ENCODE measurements at regions not wholly inside any gene's neighbourhood (a gene's known extent, or its start where the extent isn't known, plus 50 kb on each side); places are given as distances from the start of the nearest gene placed in this dataset.

DNA sequence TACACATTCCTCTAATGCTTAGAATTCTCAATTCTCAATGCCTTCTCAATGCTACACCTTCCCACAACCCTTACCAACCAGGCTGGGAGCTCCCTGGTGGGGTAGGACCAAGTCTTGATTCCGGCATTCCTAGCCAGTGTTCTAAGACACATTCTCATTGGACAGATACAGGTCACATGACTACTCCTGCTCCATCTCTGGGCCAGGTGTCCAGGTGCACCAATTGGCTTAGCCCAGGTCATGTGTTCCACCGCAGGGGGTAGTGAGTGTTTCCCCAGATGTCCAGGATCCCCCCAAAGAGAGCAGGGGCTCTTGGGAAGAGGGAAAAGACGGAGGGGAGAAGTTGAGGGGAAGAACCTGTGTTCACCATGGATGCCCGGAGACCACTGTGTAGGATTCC lies 58.7 kb upstream of the MLN start:
- DNase-seq = no peak

DNA sequence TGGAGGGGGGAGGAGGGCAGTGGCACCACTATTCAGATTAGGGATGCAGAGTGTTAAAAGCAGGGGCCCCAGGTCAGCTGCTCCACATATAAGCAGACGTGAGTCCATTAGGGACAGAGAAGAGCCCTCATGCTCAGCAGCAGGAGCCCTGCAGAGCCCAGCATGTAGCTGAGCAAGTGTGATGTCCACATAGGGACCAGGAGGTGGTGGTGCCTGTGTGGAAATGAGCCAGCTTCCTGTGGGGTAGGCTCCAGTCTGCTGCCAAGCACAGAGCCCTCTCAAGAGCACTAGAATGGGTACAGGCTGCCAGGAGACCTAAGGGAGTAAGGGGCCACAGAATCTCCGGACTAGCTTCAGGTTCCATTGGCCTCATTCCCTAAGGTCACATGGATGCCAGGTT lies 57.9 kb upstream of the MLN start:
- DNase-seq = peak; percentile 9

GRCh38 chr6:33860706-33861474 lies 57.1 kb upstream of the MLN start:
- peak; percentile 32 for DNase-seq

DNA sequence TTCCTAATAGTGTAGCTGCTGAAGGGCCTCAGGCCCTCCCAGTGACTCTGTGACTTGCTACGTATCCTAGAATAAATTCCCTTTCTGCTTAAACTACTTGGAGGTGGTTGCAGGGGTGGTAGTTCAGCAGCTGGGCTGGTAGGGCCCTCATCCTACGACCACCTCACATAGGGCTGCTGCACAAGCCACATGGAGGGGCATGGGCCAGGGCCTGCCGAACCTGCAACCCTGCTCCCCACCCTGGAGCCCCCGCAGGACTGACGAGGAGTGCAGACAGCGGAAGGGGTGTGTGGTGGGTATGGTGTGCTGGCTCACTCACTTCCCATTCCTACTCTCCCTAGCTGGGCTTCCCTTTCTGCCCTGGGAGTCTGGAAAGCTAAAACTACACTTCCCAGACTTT lies 56.2 kb upstream of the MLN start:
- DNase-seq = no peak

DNA sequence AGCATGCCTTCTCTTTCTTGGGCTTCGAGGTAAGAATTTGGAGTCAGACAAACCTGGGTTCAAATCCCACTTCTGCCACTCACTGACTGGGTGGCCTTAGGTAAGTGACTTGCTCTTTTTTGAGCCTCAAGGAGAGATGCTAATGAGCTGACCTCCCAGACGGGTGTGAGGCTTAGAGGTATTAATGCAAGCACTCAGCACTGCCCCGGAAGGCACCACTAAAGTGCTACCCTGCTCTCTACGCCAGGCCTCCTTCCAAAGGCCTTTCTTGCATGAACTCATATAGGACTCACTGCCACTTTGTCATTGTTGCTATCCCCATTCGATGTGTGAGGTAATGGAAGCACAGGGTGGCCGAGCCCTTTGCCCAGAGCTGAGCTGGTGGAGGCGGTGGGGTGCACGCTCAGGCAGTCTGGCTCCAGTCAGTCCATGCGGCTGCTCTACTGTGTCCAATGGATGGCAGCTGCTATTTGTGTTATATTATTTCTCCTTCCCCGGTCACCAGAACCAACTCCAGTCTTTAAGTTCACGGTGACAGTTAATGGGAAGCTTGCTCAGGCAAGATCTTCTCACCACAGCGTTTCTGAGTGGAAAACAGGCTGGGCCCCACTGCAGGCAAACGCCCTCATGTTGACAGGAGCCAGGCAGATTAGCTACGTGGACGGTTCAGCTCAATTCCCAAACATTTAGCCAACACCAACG lies 55.2 kb upstream of the MLN start:
- no peak for DNase-seq

DNA sequence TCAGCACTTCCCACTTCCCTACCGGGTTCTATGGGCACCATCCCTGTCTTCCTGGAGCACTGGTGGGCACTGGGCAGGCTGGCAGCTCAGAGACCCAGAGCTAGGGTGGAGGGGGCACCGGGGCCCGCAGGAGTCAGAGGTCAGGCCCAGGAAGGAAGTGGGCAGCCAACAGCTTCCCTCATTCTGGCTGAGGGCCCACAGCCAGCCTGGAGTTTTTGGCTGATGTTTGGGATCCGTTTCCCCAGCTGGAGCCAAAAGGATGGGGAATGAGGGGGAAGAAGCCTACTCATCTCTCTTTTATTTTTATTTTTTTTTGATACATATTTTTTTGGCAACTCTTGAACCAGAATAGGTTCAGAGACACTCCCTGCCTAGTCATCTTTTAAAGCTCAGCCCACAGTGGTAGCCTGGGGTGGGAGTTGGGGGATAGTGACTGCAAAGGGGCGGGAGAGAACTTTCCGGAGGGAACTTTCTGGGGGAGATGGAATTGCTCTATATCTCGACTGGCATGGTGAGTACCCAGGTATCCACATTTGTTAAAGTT lies 54.2 kb upstream of the MLN start:
- DNase-seq = no peak

DNA sequence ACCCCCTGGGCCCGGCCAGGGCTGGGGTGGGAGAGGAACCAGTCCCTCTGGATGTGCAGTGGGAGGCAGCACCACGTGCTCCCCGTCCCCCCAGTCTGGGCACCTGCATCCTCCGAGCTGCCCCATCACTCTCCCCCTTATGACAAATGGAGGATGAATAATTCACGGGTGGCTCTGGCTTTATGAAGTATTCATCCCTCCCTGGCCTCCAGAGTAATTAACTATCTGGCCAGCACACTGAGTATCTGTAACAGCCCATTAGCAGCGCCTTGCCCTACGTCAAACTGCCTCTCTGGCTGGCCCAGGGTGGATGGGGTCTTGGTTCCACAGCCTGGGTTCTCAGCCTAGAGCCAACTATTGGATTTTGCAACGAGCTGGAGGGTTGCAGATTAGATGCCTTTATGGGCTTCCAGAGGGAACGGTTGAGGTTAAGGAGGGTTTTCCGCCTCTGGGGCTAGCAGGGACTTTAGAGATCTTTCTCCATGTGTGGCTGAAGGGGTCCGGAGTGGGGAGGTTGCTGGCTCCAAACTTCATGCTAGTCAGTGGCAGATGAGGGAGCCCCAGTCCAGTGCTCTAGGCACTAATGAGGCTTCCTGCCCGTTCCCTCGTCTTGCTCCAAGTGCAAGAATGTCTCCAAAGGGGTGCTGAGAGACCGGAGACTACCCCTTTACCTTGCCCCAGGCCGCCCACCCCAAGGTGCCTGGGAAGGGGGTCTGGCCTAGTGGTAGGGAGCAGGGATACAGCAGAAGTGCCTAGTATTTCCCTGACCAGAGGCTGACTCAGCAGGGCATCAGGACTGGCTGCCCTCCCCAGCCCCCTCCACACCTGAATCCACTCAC lies 53.5 kb upstream of the MLN start:
- no peak for DNase-seq

DNA sequence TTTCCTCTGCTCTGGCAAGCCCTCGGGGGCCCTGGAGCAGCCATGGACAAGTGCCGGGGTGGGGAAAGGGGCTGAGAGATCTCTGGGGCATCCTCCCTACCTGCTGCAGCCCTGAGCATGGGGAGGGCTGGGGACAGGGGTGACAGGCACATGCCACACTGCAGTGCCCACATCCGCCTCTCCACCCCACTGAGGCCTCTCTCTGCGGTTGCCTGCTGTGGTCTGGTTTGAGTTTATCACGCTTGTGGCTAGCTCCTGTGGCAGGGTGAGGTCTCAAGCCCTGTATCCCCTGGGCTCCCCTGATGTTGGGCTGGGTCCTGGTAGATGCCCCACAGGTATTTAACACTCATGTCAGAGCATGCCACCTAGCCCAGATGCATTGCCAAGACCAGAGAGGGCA lies 52.9 kb upstream of the MLN start:
- DNase-seq = no peak

DNA sequence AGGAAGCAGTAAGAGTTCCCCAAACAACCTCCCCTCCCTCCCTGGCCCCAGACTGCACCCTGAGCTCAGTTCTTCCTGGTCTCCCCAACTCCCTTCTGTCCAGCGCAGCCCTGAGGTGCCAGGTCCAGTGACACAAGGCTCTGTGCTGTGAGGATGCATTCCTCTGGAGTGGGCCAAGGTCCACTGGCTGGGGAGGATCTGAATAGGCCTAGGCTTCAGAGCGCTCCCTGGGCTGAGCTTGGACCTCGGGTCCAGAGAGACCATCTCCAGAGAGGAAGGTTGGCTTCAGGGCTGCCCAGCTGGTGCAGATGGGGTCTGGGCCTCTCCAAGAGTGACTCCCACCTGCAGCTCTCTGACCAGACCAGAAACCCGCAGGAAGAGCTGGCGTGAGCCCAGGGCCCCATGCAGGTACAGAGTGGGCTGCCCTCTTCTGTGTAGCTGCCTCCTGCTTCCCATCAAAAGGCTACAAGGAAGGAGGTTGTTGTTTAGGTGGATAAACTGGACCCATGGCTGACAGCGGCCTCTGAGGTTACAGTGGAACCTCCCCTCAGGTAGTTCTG lies 52.3 kb upstream of the MLN start:
- no peak for DNase-seq

GRCh38 chr6:33854572-33855030 lies 50.8 kb upstream of the MLN start:
- DNase-seq = no peak

GRCh38 chr6:33853736-33854135 lies 49.9 kb upstream of the MLN start:
- no peak for DNase-seq
